Esophagus muscularis mucosa (tissue), 4 donors: ENCODE measurements at regions not wholly inside any gene's neighbourhood (a gene's known extent, or its start where the extent isn't known, plus 50 kb on each side); places are given as distances from the start of the nearest gene placed in this dataset.

Source experiments
- DNase-seq: peaks from one replicate; pipeline ENCODE4 v3.0.0-alpha.2; 2017; ENCODE audit errors: extremely low spot score
- H3K27ac ChIP-seq, 4 donors: fragments of 200-600 bp; sonication (generic); replicated peaks in 1 of 4; 1 replicate in 3 of 4; 2 replicates in 1 of 4; pipeline ENCODE4 v1.5.1; 2016 to 2019; ENCODE audit warnings: mild to moderate bottlenecking in 1 of 4
- H3K27me3 ChIP-seq, 4 donors: fragments of 200-600 bp; sonication (generic); one replicate each; pipeline versions ENCODE4 v1.5.1 to v1.6.0; 2016 to 2019
- H3K36me3 ChIP-seq, 4 donors: fragments of 200-600 bp; sonication (generic); one replicate each; pipeline ENCODE4 v1.5.1; 2016 to 2019
- H3K4me1 ChIP-seq, 4 donors: fragments of 200-600 bp; sonication (generic); one replicate each; pipeline ENCODE4 v1.5.1; 2016 to 2019
- H3K4me3 ChIP-seq, 4 donors: fragments of 200-600 bp; sonication (generic); 1 replicate in 2 of 4; 2 replicates in 2 of 4; pipeline ENCODE4 v1.5.1; 2016 to 2019; ENCODE audit warnings: mild to moderate bottlenecking in 4 of 4, moderate library complexity in 1 of 4
- H3K9me3 ChIP-seq, 4 donors: fragments of 200-600 bp; sonication (generic); 1 replicate in 3 of 4; 2 replicates in 1 of 4; pipeline ENCODE4 v1.5.1; 2016 to 2019
- CTCF ChIP-seq, 3 experiments: fragments of 200-600 bp in 2 of 3; fragments of 450-650 bp in 1 of 3; sonication (generic) in 2 of 3; IDR thresholded peaks; one replicate each; pipeline ENCODE4 v1.5.1; 2017 to 2019; ENCODE audit warnings: antibody characterized with exemption in 3 of 3, mild to moderate bottlenecking in 2 of 3, moderate library complexity in 1 of 3
- EP300 ChIP-seq: sonication (generic); formaldehyde crosslinking; IDR thresholded peaks from one replicate; pipeline ENCODE4 v1.6.1; 2017; ENCODE audit warnings: antibody characterized with exemption
- POLR2A ChIP-seq: fragments of 450-650 bp; IDR thresholded peaks from one replicate; pipeline ENCODE4 v1.6.1; 2017; ENCODE audit warnings: antibody characterized with exemption, moderate library complexity, mild to moderate bottlenecking, low read depth
- POLR2AphosphoS5 ChIP-seq, 2 donors: sonication (generic); formaldehyde crosslinking; IDR thresholded peaks; one replicate each; pipeline ENCODE4 v1.6.1; 2017; ENCODE audit warnings: antibody characterized with exemption in 2 of 2
- WGBS: methylation state at CpG from one replicate; pipeline ENCODE4 v1.1.5; 2018; 5-methylcytosine and 5-hydroxymethylcytosine counted together
- intact Hi-C: fragments of 100-400 bp; cut with DNase I; formaldehyde crosslinking; loops from one replicate; pipeline ENCODE4 v1.15.1; 2023

DNA sequence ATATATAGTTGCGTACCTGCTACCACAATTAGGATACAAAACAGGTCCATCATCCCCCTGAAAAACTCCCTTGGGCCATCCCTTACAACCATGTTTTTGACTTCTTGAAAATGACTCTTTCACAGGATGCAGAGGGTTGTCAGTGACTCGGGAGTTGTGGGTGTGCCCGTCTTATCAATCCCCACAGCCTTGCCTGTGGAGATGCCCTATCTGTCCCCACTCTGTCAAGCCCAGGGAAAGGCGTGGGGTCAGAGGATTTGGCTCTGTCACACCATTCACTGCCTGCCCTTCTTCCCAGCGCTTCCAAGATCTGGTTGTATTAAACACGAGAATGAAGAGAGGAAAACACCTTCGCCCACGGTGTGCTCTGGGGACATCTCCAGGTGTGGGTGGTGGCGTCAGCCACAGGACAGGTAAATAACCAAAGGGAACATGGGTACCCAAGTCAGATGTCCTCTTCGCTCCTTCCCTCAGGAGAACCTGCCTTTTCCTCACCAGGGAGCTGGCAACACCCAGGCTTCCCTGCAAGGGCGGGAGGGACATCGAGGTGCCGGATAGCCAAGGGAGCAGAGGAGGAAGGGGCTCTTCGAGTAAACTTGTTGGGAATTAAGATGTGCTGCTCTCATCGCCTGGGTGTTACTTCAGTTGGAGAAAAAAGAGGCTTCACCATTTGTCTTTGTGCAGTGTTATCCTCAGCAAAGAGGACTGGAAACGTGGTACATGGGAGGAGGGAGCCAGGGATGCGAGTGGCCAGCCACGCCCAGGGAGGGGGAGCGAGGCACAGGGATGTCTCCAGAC, 100.3 kb downstream of the B3GNT2 start:
- Histone ChIP-seq H3K27me3 (no peaks in the 10 kb centered on the region), H3K4me1 (peaks cover 28 to 36% (median 29%) of the 10 kb centered on the region in 4 donors), H3K27ac (no peak overlapping the region), H3K36me3 (no peaks in the 10 kb centered on the region), H3K4me3 (no peak overlapping the region), H3K9me3 (no peaks in the 10 kb centered on the region)
- intact Hi-C loops, result no loop called here
- DNase-seq, result no peak
- no peak for TF ChIP-seq CTCF (IDR thresholded peaks at IDR 0.05)
- no peak for TF ChIP-seq POLR2AphosphoS5 (IDR thresholded peaks at IDR 0.05)
- no peak for TF ChIP-seq EP300
- TF ChIP-seq POLR2A, result no peak
- 87% methylated on average over 18 of the region's 19 CpGs for WGBS

- intact Hi-C loops, result loop anchor here (5.0 kb wide), 1 partner anchor 101 kb away; no protein-coding TSS in a partner anchor
- Histone ChIP-seq H3K4me3 (peak overlapping the region; percentile 16 to 24 (median 16)), H3K27me3 (no peaks in the 10 kb centered on the region), H3K9me3 (no peaks in the 10 kb centered on the region), H3K36me3 (no peaks in the 10 kb centered on the region), H3K4me1 (peaks cover 29 to 36% (median 33%) of the 10 kb centered on the region in 4 donors), H3K27ac (peak overlapping the region; percentile 68 to 73 (median 70))
- no peak for TF ChIP-seq POLR2A
- TF ChIP-seq CTCF (IDR thresholded peaks at IDR 0.05), result no peak
- no peak for TF ChIP-seq POLR2AphosphoS5 (IDR thresholded peaks at IDR 0.05)
- no peak for TF ChIP-seq EP300
- DNase-seq, result no peak
- 36% methylated on average over 16 of the region's 18 CpGs for WGBS
Observed at GRCh38 chr2:62293490-62294271, 97.8 kb downstream of the B3GNT2 start.

GRCh38 chr2:62293151-62293489, 97.2 kb downstream of the B3GNT2 start:
- no peak for DNase-seq
- Histone ChIP-seq H3K27me3 (no peaks in the 10 kb centered on the region), H3K36me3 (no peaks in the 10 kb centered on the region), H3K9me3 (no peaks in the 10 kb centered on the region), H3K4me1 (peaks cover 35 to 39% (median 38%) of the 10 kb centered on the region in 4 donors), H3K4me3 (no peak overlapping the region), H3K27ac (peak overlapping the region; percentile 68 to 73 (median 70))
- intact Hi-C loops, result loop anchor here (5.0 kb wide), 1 partner anchor 101 kb away; no protein-coding TSS in a partner anchor
- WGBS, result 100% methylated on average over 4 of the region's 6 CpGs
- TF ChIP-seq EP300 (no peak), POLR2AphosphoS5 (IDR thresholded peaks at IDR 0.05) (no peak), POLR2A (no peak), CTCF (IDR thresholded peaks at IDR 0.05) (no peak)

- intact Hi-C loops, result loop anchor here (5.0 kb wide), 1 partner anchor 100 kb away; no protein-coding TSS in a partner anchor
- H3K4me3 ChIP-seq, result peak overlapping the region; percentile 1 to 18 (median 8)
- 43% methylated on average over 4 of the region's 4 CpGs for WGBS
- peaks cover 40 to 46% (median 42%) of the 10 kb centered on the region in 4 donors for H3K4me1 ChIP-seq
- peak overlapping the region; percentile 10 to 73 (median 70) for H3K27ac ChIP-seq
- no peaks in the 10 kb centered on the region for H3K27me3 ChIP-seq
- TF ChIP-seq POLR2AphosphoS5 (IDR thresholded peaks at IDR 0.05) (peak in 1 of 2 donors; percentile 25), POLR2A (no peak)
- no peaks in the 10 kb centered on the region for H3K36me3 ChIP-seq
- no peaks in the 10 kb centered on the region for H3K9me3 ChIP-seq
- DNase-seq, result no peak
Observed at GRCh38 chr2:62292190-62292589, 96.3 kb downstream of the B3GNT2 start.
